HFFc6 (cell line): ENCODE measurements at regions not wholly inside any gene's neighbourhood (a gene's known extent, or its start where the extent isn't known, plus 50 kb on each side); places are given as distances from the start of the nearest gene placed in this dataset.

Experiments
- DNase-seq: peaks from one replicate; pipeline ENCODE4 v3.0.0-alpha.2; 2018
- H3K27ac Mint-ChIP-seq: 2 replicates; pipeline ENCODE4 v1.8.0; 2020; ENCODE audit warnings: mild to moderate bottlenecking, mixed read lengths
- H3K27me3 Mint-ChIP-seq: 2 replicates; pipeline ENCODE4 v1.8.0; 2021; ENCODE audit warnings: mild to moderate bottlenecking, moderate library complexity, mixed read lengths; ENCODE audit not compliant: insufficient read depth
- H3K36me3 Mint-ChIP-seq: 2 replicates; pipeline ENCODE4 v1.8.0; 2021; ENCODE audit warnings: low read depth, mixed read lengths
- H3K4me1 Mint-ChIP-seq: 2 replicates; pipeline ENCODE4 v1.8.0; 2020; ENCODE audit warnings: low read depth, mixed read lengths
- H3K4me3 Mint-ChIP-seq: 2 replicates; pipeline ENCODE4 v1.8.0; 2020; ENCODE audit warnings: mild to moderate bottlenecking, moderate library complexity, mixed read lengths
- H3K9me3 Mint-ChIP-seq: 2 replicates; pipeline ENCODE4 v1.8.0; 2020; ENCODE audit warnings: mild to moderate bottlenecking, mixed read lengths
- CTCF ChIP-seq: fragments of 200-600 bp; sonication (generic); IDR thresholded peaks from 2 replicates; pipeline ENCODE4 v1.5.0; 2021; ENCODE audit warnings: antibody characterized with exemption, mild to moderate bottlenecking

- peak overlapping the region; percentile 10; the same call in 1 of the 2 replicates for H3K27ac Mint-ChIP-seq
- H3K27me3 Mint-ChIP-seq: no peaks in the 10 kb centered on the region
- no peak for DNase-seq
- H3K4me3 Mint-ChIP-seq: peak overlapping the region; percentile 27
- H3K4me1 Mint-ChIP-seq: peaks cover 28% of the 10 kb centered on the region
- no peaks in the 10 kb centered on the region for H3K9me3 Mint-ChIP-seq
- H3K36me3 Mint-ChIP-seq: no peaks in the 10 kb centered on the region
- no peak for TF ChIP-seq CTCF
Measured at GRCh38 chr4:189088780-189089179, 851.9 kb upstream of the FRG1 start.

GRCh38 chr4:189090174-189090814 lies 850.4 kb upstream of the FRG1 start:
- DNase-seq: peak; percentile 30
- H3K27me3 Mint-ChIP-seq: no peaks in the 10 kb centered on the region
- H3K36me3 Mint-ChIP-seq: no peaks in the 10 kb centered on the region
- H3K9me3 Mint-ChIP-seq: no peaks in the 10 kb centered on the region
- peaks cover 28% of the 10 kb centered on the region for H3K4me1 Mint-ChIP-seq
- H3K27ac Mint-ChIP-seq: no peak overlapping the region
- peak overlapping the region; percentile 27; the same call in 1 of the 2 replicates for H3K4me3 Mint-ChIP-seq
- TF ChIP-seq CTCF: peak; percentile 77

- H3K36me3 Mint-ChIP-seq: no peaks in the 10 kb centered on the region
- H3K27me3 Mint-ChIP-seq: no peaks in the 10 kb centered on the region
- H3K9me3 Mint-ChIP-seq: no peaks in the 10 kb centered on the region
- peak overlapping the region; percentile 14; the same call in 1 of the 2 replicates for H3K27ac Mint-ChIP-seq
- H3K4me3 Mint-ChIP-seq: peak overlapping the region; percentile 73
- TF ChIP-seq CTCF: no peak
- no peak for DNase-seq
- peaks cover 28% of the 10 kb centered on the region for H3K4me1 Mint-ChIP-seq
Measured at GRCh38 chr4:189092581-189092980, 848.1 kb upstream of the FRG1 start.

- peaks cover 16% of the 10 kb centered on the region for H3K4me1 Mint-ChIP-seq
- DNase-seq: no peak
- no peaks in the 10 kb centered on the region for H3K9me3 Mint-ChIP-seq
- peaks cover 1% of the 10 kb centered on the region for H3K27me3 Mint-ChIP-seq
- H3K4me3 Mint-ChIP-seq: no peak overlapping the region
- no peak overlapping the region for H3K27ac Mint-ChIP-seq
- H3K36me3 Mint-ChIP-seq: no peaks in the 10 kb centered on the region
- TF ChIP-seq CTCF: no peak
Measured at GRCh38 chr4:189096108-189096507, 844.6 kb upstream of the FRG1 start.

GRCh38 chr4:189096717-189097116 lies 844.0 kb upstream of the FRG1 start:
- H3K9me3 Mint-ChIP-seq: no peaks in the 10 kb centered on the region
- DNase-seq: no peak

More at GRCh38 chr4:189096717-189097116, 844.0 kb upstream of the FRG1 start:
- H3K36me3 Mint-ChIP-seq: no peaks in the 10 kb centered on the region
- peaks cover 15% of the 10 kb centered on the region for H3K4me1 Mint-ChIP-seq
- no peak overlapping the region for H3K4me3 Mint-ChIP-seq
- no peak overlapping the region for H3K27ac Mint-ChIP-seq
- H3K27me3 Mint-ChIP-seq: peaks cover 3% of the 10 kb centered on the region
- peak; percentile 43 for TF ChIP-seq CTCF
